DMS79 treated with DMSO at 0.1 percent for 48 hours (cell line): ENCODE measurements at regions not wholly inside any gene's neighbourhood (a gene's known extent, or its start where the extent isn't known, plus 50 kb on each side); places are given as distances from the start of the nearest gene placed in this dataset.
"Not testable (repeated sequence)": the region's sequence is repeated elsewhere in the genome, so short reads cannot be mapped to it uniquely, and the experiment has no call there.

Source experiments
- DNase-seq: peaks from one replicate; lab custom pipeline; 2025; lab: John Stamatoyannopoulos, UW

DNA sequence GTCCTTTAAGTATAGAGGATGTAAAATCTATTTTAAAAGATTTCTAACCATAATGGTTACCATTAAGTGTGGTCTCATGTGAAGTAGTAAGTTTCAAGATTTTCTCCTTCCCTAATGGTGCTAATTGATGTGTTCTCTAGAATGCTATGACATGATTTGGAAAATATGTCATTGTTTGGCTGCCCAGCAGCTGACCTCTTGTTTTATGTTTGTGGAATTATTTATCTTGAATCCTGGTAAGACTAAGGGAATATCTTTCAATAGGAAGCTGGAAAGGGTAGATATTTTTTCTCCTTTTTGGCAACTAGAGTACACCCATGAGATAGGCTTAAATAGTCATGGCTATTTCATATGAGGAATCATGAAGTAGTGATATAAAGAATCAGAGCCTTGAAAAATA is 139.8 kb upstream of the CHODL start:
- DNase-seq: no peak

DNA sequence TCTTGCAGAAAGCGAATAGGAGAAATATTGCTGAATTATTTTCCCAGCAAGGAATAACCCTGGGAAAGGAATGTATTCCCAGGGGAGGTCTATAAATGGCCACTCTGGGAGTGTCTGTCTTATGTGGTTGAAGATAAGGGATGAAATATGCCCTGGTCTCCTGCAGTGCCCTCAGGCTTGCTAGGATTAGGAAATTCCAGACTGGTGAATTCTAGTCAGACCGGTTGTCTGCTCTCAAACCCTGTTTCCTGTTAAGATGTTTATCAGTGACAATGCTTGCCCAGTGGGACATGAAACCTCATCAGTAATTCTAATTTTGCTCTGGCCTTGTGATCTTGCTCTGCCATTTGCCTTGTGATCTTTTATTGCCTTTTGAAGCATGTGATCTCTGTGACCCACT is 148.2 kb upstream of the CHODL start:
- DNase-seq: not testable (repeated sequence)

- no peak for DNase-seq
These were observed 154.8 kb upstream of the CHODL start for GRCh38 chr21:18089786-18090185.

GRCh38 chr21:18070392-18070791 is 174.2 kb upstream of the CHODL start:
- no peak for DNase-seq

GRCh38 chr21:18069875-18070274 is 174.8 kb upstream of the CHODL start:
- no peak for DNase-seq

- DNase-seq: no peak
These were observed 184.2 kb upstream of the CHODL start for GRCh38 chr21:18060402-18060801.

DNA sequence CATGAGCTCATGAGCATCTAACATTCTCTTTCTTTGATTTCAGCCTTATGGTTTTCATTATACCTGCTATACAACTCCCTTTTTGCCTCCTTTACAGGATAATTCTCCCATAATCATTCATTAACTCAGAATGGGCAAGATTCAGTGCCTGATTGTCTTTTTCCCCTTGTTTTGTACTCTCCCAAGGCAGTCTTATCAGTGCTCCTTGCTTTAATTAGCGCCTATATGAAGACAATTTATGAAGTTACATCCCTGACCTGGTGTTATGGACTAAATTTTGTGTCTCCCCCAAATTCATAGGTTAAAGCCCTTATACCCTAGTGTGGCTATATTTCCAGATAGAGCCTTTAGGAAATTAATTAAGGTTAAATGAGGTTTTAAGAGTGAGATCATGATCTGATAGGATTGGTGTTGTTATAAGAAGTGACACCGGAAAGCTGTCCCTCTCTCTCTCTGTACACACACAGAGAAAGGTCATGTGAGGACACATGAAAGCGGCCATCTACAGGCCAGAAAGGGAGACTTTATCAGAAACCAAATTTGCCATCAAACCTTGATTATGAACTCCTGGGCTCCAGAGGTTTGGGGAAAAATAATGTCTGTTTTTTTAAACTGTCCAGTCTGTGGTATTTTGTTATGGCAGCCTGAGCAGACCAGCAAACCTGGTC is 185.8 kb upstream of the CHODL start:
- DNase-seq: no peak

- DNase-seq: no peak
These were observed 191.5 kb upstream of the CHODL start for GRCh38 chr21:18053151-18053550.

DNA sequence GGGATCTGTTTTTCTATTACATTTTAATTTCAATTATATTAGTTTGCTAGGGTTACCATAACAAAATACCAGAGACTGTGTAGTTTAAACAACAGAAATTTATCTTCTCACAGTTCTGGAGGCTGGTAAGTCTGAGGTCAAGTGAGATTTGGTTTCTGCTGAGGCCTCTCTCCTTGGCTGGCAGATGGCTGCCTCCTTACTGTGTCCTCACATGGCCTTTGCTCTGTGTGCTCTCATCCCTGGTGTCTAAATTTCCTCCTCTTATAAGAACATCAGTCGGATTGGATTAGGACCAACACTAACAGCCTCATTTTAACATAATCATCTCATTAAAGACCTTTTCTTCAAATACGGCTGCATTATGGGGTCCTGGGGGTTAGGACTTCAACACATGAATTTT is 195.2 kb upstream of the CHODL start:
- no peak for DNase-seq

DNA sequence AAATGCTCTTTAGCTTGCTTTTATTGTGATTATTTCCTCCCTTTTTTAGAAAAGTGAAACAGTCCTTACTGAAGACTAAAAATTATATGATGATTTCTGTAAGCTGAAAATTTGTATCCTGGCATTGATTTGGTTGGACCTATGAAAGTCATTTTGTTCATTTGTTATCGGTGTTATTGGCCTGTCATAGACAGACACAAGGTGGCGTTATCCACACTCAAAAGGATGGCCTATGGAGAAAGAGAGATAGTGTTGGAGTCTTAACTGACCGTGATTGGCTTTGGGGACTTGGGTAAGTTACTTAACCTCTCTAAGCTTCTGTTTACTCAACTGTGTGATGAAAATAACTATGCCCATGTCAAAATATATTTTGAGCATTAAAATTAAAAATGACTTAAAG is 203.6 kb upstream of the CHODL start:
- DNase-seq: no peak

DNA sequence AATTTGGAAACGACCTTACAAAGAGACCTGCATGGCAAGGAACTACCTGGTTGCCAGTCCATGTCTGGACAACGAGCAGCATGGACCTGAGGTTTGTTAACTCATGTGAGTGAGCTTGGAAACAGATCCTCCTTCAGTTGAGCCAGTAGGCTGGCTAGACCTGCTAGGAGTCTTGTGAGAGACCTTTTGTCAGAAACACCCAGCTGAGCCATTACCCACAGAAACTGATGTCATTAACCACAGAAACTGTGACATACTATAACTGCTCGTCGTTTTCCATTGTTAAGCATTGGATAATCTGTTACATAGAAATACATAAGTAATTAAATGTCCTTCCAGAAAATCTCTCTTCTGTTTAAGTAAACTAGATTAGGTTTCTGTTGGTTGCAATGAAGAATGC is 211.1 kb upstream of the C21orf91 start:
- no peak for DNase-seq

GRCh38 chr21:18026359-18026758 is 207.2 kb upstream of the C21orf91 start:
- DNase-seq: no peak

GRCh38 chr21:18023711-18024110 is 204.6 kb upstream of the C21orf91 start:
- DNase-seq: no peak

GRCh38 chr21:18023157-18023556 is 204.0 kb upstream of the C21orf91 start:
- no peak for DNase-seq

- DNase-seq: no peak
These were observed 188.0 kb upstream of the C21orf91 start for GRCh38 chr21:18007121-18007520.

- DNase-seq: peak; percentile 62
These were observed 187.5 kb upstream of the C21orf91 start for GRCh38 chr21:18006691-18007090.

- DNase-seq: no peak
These were observed 183.2 kb upstream of the C21orf91 start for GRCh38 chr21:18002393-18002792.

- peak; percentile 40 for DNase-seq
These were observed 182.0 kb upstream of the C21orf91 start for GRCh38 chr21:18000981-18001686.

- DNase-seq: not testable (repeated sequence)
These were observed 179.4 kb upstream of the C21orf91 start for GRCh38 chr21:17998599-17998998.

DNA sequence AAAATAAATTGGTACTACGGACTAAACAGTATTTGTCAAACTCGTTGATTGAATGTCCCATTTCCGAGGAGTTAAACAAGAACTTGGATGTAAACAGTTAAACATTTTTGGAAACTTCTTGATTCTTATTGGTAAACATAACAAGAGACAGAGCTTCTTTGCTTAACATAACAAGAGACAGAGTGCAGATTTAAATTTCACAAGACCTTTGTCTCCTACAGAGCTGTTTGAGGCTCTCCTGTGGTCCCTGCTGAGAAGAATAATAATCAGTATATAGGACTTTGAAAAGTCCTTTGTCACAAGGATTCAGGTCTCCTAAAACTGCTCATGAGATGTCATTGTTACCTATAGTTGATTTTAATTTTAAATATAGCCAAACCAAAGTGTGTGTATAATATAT is 170.6 kb upstream of the C21orf91 start:
- DNase-seq: no peak

- no peak for DNase-seq
These were observed 168.9 kb upstream of the C21orf91 start for GRCh38 chr21:17988102-17988437.

GRCh38 chr21:17987382-17988101 is 168.4 kb upstream of the C21orf91 start:
- no peak for DNase-seq

DNA sequence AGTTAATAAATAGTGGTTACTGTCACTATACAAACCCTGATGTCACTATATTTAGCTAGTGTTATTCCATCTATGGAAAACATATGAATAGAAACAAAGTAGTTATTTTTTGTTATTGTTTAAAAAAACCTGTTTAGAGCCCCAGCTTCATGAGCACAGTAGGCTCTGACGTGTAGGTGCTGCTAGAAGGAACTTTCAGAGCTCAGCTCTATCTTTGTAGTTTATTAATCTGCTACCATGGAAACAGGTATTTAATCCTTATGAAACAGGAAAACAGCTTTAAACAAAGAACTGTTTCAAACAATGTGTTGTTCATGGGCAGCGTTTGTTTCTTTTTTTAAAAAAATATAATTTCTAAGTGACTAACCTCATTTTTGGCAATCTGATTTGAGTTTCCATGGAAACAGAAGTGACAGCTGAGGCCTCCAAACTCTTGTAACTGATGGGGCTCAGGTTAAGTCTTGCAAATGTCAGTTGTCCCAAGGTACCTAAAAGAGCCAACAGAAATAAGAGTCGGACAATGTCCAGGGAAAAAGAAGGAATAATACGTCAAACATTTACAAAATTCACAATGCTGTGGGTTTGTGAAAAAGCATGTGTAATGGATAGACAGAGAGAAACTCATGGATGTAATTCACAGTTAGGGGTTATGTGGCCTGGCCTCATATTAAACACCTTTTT is 162.0 kb upstream of the C21orf91 start:
- no peak for DNase-seq
